CD4-positive, alpha-beta T cell treated with Interleukin-2 at 100 ng/mL for 4 hours (primary cell): ENCODE measurements at regions not wholly inside any gene's neighbourhood (a gene's known extent, or its start where the extent isn't known, plus 50 kb on each side); places are given as distances from the start of the nearest gene placed in this dataset.
"Not testable (repeated sequence)": the region's sequence is repeated elsewhere in the genome, so short reads cannot be mapped to it uniquely, and the experiment has no call there.

Source experiments
- DNase-seq: peaks from one replicate; pipeline ENCODE4 v3.0.0-alpha.2; 2020; ENCODE audit warnings: low spot score

- DNase-seq, result no peak
These were observed 292.3 kb downstream of the DAD1 start for GRCh38 chr14:22296722-22297121.

- no peak for DNase-seq
These were observed 292.9 kb downstream of the DAD1 start for GRCh38 chr14:22296088-22296487.

- DNase-seq, result no peak
These were observed 297.6 kb downstream of the DAD1 start for GRCh38 chr14:22291406-22291805.

GRCh38 chr14:22289570-22289969, 299.5 kb downstream of the DAD1 start:
- DNase-seq, result no peak

GRCh38 chr14:22285991-22286390, 303.0 kb downstream of the DAD1 start:
- DNase-seq, result no peak

- no peak for DNase-seq
These were observed 306.1 kb downstream of the DAD1 start for GRCh38 chr14:22282949-22283348.

- DNase-seq, result no peak
These were observed 306.6 kb downstream of the DAD1 start for GRCh38 chr14:22282417-22282816.

- DNase-seq, result not testable (repeated sequence)
These were observed 307.6 kb downstream of the DAD1 start for GRCh38 chr14:22281447-22281874.

- no peak for DNase-seq
These were observed 308.3 kb downstream of the DAD1 start for GRCh38 chr14:22280497-22281316.

- peak; percentile 8 for DNase-seq
These were observed 311.9 kb downstream of the DAD1 start for GRCh38 chr14:22276913-22277816.

GRCh38 chr14:22271838-22272799, 316.9 kb downstream of the DAD1 start:
- DNase-seq, result no peak

GRCh38 chr14:22268875-22269274, 320.1 kb downstream of the DAD1 start:
- peak; percentile 39 for DNase-seq

- no peak for DNase-seq
These were observed 322.3 kb downstream of the DAD1 start for GRCh38 chr14:22266683-22267082.

GRCh38 chr14:22266142-22266442, 322.9 kb downstream of the DAD1 start:
- no peak for DNase-seq

- DNase-seq, result peak; percentile 15
These were observed 323.5 kb downstream of the DAD1 start for GRCh38 chr14:22265319-22266141.

GRCh38 chr14:22264759-22265158, 324.3 kb downstream of the DAD1 start:
- no peak for DNase-seq

GRCh38 chr14:22263961-22264360, 325.1 kb downstream of the DAD1 start:
- DNase-seq, result no peak

- no peak for DNase-seq
These were observed 326.1 kb downstream of the DAD1 start for GRCh38 chr14:22262881-22263280.

GRCh38 chr14:22255017-22255950, 333.7 kb downstream of the DAD1 start:
- DNase-seq, result no peak

- DNase-seq, result no peak
These were observed 336.3 kb downstream of the DAD1 start for GRCh38 chr14:22252686-22253085.
